ENCODE measurements at regions not wholly inside any gene's neighbourhood (a gene's known extent, or its start where the extent isn't known, plus 50 kb on each side); places are given as distances from the start of the nearest gene placed in this dataset.
"Not testable (repeated sequence)": the region's sequence is repeated elsewhere in the genome, so short reads cannot be mapped to it uniquely, and the experiment has no call there.

GRCh38 chr3:151589311-151589710 lies 128.4 kb upstream of the IGSF10 start:
- CTCF ChIA-PET: no interaction called here

GRCh38 chr3:151587659-151588058 lies 126.8 kb upstream of the IGSF10 start:
- CTCF ChIA-PET; POLR2A ChIA-PET; H3K4me3 ChIP-seq (ENCODE audit: low read depth, low read length); H3K9me3 ChIP-seq (ENCODE audit: control insufficient read depth, insufficient read depth, low read depth, low read length); H3K36me3 ChIP-seq (ENCODE audit: control insufficient read depth in 2 of 2, insufficient read depth in 1 of 2, low read length in 2 of 2); H3K27ac ChIP-seq (ENCODE audit: extremely low read depth, low read depth, low read length); H3K4me1 ChIP-seq (ENCODE audit: control insufficient read depth, insufficient read depth, low read length): not testable (repeated sequence)

More at GRCh38 chr3:151589311-151589710, 128.4 kb upstream of the IGSF10 start:
- POLR2A ChIA-PET: no interaction called here
- Histone ChIP-seq H3K4me1 (ENCODE audit: control insufficient read depth, insufficient read depth, low read length) (no peaks in the 10 kb centered on the region), H3K9me3 (ENCODE audit: control insufficient read depth, insufficient read depth, low read depth, low read length) (no peaks in the 10 kb centered on the region), H3K4me3 (ENCODE audit: low read depth, low read length) (no peak overlapping the region), H3K27ac (ENCODE audit: extremely low read depth, low read depth, low read length) (no peak overlapping the region), H3K36me3 (ENCODE audit: control insufficient read depth in 2 of 2, insufficient read depth in 1 of 2, low read length in 2 of 2) (no peaks in the 10 kb centered on the region)
- TF ChIP-seq ZNF791 (tag by site-specific recombination; IDR thresholded peaks at IDR 0.05) (no peak), ZNF416 (tag by site-specific recombination; IDR thresholded peaks at IDR 0.05) (no peak), ZNF629 (tag by site-specific recombination; IDR thresholded peaks at IDR 0.05) (no peak), BCL6B (tag by site-specific recombination; IDR thresholded peaks at IDR 0.05) (no peak), PRDM4 (tag by site-specific recombination; IDR thresholded peaks at IDR 0.05) (no peak), ZNF121 (tag by site-specific recombination; IDR thresholded peaks at IDR 0.05) (no peak), ELK4 (IDR thresholded peaks at IDR 0.05; ENCODE audit: borderline replicate concordance, low read depth, low read length) (no peak), ZNF792 (tag by site-specific recombination; IDR thresholded peaks at IDR 0.05) (no peak), ZNF473 (tag by site-specific recombination; IDR thresholded peaks at IDR 0.05) (no peak), ZSCAN30 (tag by site-specific recombination; IDR thresholded peaks at IDR 0.05) (no peak), BCL11A (tag by site-specific recombination; IDR thresholded peaks at IDR 0.05; ENCODE audit: low read depth) (no peak), ZNF155 (tag by site-specific recombination; IDR thresholded peaks at IDR 0.05) (no peak), ZNF26 (tag by site-specific recombination; IDR thresholded peaks at IDR 0.05) (no peak), ZNF707 (tag by site-specific recombination; IDR thresholded peaks at IDR 0.05) (no peak), ZNF747 (tag by site-specific recombination; IDR thresholded peaks at IDR 0.05) (no peak), ZNF488 (tag by site-specific recombination; IDR thresholded peaks at IDR 0.05) (no peak), ZNF571 (tag by site-specific recombination; IDR thresholded peaks at IDR 0.05) (no peak)
